Liver (tissue), 7 donors: ENCODE measurements at regions not wholly inside any gene's neighbourhood (a gene's known extent, or its start where the extent isn't known, plus 50 kb on each side); places are given as distances from the start of the nearest gene placed in this dataset.

Experiments
- DNase-seq: peaks from one replicate; pipeline ENCODE4 v3.0.0-alpha.2; 2017; ENCODE audit warnings: low spot score
- H3K27ac ChIP-seq, 2 donors: one replicate each; pipeline ENCODE4 v1.7.0; 2013; ENCODE audit warnings: inconsistent platforms in 2 of 2, low read length in 2 of 2, control low read depth in 1 of 2, low read depth in 1 of 2, mild to moderate bottlenecking in 1 of 2
- H3K27me3 ChIP-seq, 4 donors: one replicate each; pipeline versions ENCODE4 v1.6.1 to v1.7.0; 2013; ENCODE audit warnings: low read length in 3 of 4, inconsistent platforms in 1 of 4, mild to moderate bottlenecking in 1 of 4, moderate library complexity in 1 of 4; ENCODE audit not compliant: control insufficient read depth in 4 of 4, insufficient read depth in 4 of 4
- H3K36me3 ChIP-seq, 4 donors: one replicate each; pipeline versions ENCODE4 v1.6.1 to v1.7.0; 2013; ENCODE audit warnings: low read length in 3 of 4, mild to moderate bottlenecking in 3 of 4, low read depth in 1 of 4, moderate library complexity in 1 of 4; ENCODE audit not compliant: control insufficient read depth in 4 of 4, insufficient read depth in 3 of 4
- H3K4me1 ChIP-seq, 4 donors: one replicate each; pipeline versions ENCODE4 v1.6.1 to v1.7.0; 2013; ENCODE audit warnings: low read length in 3 of 4, mild to moderate bottlenecking in 3 of 4, moderate library complexity in 1 of 4; ENCODE audit not compliant: control insufficient read depth in 4 of 4, insufficient read depth in 4 of 4
- H3K4me3 ChIP-seq, 3 donors: one replicate each; pipeline versions ENCODE4 v1.6.1 to v1.7.0; 2013; ENCODE audit warnings: low read length in 3 of 3, control low read depth in 1 of 3, low read depth in 1 of 3, mild to moderate bottlenecking in 1 of 3
- H3K9ac ChIP-seq, 2 donors: one replicate each; pipeline ENCODE4 v1.7.0; 2013; ENCODE audit warnings: low read length in 2 of 2, mild to moderate bottlenecking in 2 of 2, moderate library complexity in 2 of 2, control low read depth in 1 of 2, low read depth in 1 of 2
- H3K9me3 ChIP-seq, 4 donors: one replicate each; pipeline versions ENCODE4 v1.6.1 to v1.7.0; 2013; ENCODE audit warnings: low read length in 3 of 4; ENCODE audit not compliant: control insufficient read depth in 4 of 4
- ATF3 ChIP-seq: IDR thresholded peaks from 2 replicates; pipeline ENCODE4 v1.6.1; 2016; ENCODE audit warnings: antibody characterized with exemption
- EGR1 ChIP-seq, 2 donors: IDR thresholded peaks; 2 replicates each; pipeline ENCODE4 v1.6.1; 2016 to 2018; ENCODE audit warnings: antibody characterized with exemption in 2 of 2, low read depth in 2 of 2
- FOXA1 ChIP-seq: IDR thresholded peaks from 2 replicates; pipeline ENCODE4 v1.6.1; 2016; ENCODE audit warnings: antibody characterized with exemption
- FOXA2 ChIP-seq: IDR thresholded peaks from 2 replicates; pipeline ENCODE4 v1.6.1; 2016; ENCODE audit warnings: antibody characterized with exemption
- GABPA ChIP-seq, 2 donors: IDR thresholded peaks in 1 of 2; conservative IDR thresholded peaks in 1 of 2; 2 replicates each; pipeline ENCODE4 v1.6.1; 2016; ENCODE audit warnings: antibody characterized with exemption in 2 of 2, mild to moderate bottlenecking in 1 of 2, moderate library complexity in 1 of 2
- HNF4A ChIP-seq, 2 donors: conservative IDR thresholded peaks; 2 replicates each; pipeline ENCODE4 v1.6.1; 2016; ENCODE audit warnings: antibody characterized with exemption in 2 of 2, mild to moderate bottlenecking in 2 of 2
- HNF4G ChIP-seq: IDR thresholded peaks from 2 replicates; pipeline ENCODE4 v1.6.1; 2016; ENCODE audit warnings: antibody characterized with exemption
- JUND ChIP-seq, 2 donors: IDR thresholded peaks; 2 replicates each; pipeline ENCODE4 v1.6.1; 2016; ENCODE audit warnings: antibody characterized with exemption in 2 of 2
- MAX ChIP-seq: IDR thresholded peaks from 2 replicates; pipeline ENCODE4 v1.6.1; 2016; ENCODE audit warnings: antibody characterized with exemption
- NR2F2 ChIP-seq: IDR thresholded peaks from 2 replicates; pipeline ENCODE4 v1.6.1; 2016; ENCODE audit warnings: antibody characterized with exemption
- RAD21 ChIP-seq, 2 donors: IDR thresholded peaks; 2 replicates each; pipeline ENCODE4 v1.6.1; 2016; ENCODE audit warnings: antibody characterized with exemption in 2 of 2, mild to moderate bottlenecking in 2 of 2
- REST ChIP-seq: IDR thresholded peaks from 2 replicates; pipeline ENCODE4 v1.6.1; 2016; ENCODE audit warnings: antibody characterized with exemption, mild to moderate bottlenecking
- RXRA ChIP-seq, 2 donors: IDR thresholded peaks; 2 replicates each; pipeline ENCODE4 v1.6.1; 2017 to 2018; ENCODE audit warnings: antibody characterized with exemption in 2 of 2, mild to moderate bottlenecking in 1 of 2
- SP1 ChIP-seq: IDR thresholded peaks from 2 replicates; pipeline ENCODE4 v1.6.1; 2018; ENCODE audit warnings: antibody characterized with exemption, mild to moderate bottlenecking
- TAF1 ChIP-seq: conservative IDR thresholded peaks from 2 replicates; pipeline ENCODE4 v1.6.1; 2016; ENCODE audit warnings: antibody characterized with exemption, mild to moderate bottlenecking
- YY1 ChIP-seq: IDR thresholded peaks from 2 replicates; pipeline ENCODE4 v1.6.1; 2016; ENCODE audit warnings: antibody characterized with exemption, mild to moderate bottlenecking
- WGBS: extraction: QIAGEN DNeasy Blood & Tissue Kit; methylation state at CpG from one replicate; pipeline ENCODE4 v1.1.7; 2013; 5-methylcytosine and 5-hydroxymethylcytosine counted together
- donor health status: healthy.
- donor health status: healthy.
- donor health status: healthy.
- donor health status: healthy.

GRCh38 chr1:191495040-191495439 is 663.2 kb upstream of the RGS18 start:
- Histone ChIP-seq H3K4me3 (no peak overlapping the region), H3K27me3 (no peaks in the 10 kb centered on the region), H3K4me1 (peaks cover 0 to 1% (median 0%) of the 10 kb centered on the region in 4 donors), H3K9me3 (no peaks in the 10 kb centered on the region), H3K36me3 (no peaks in the 10 kb centered on the region), H3K27ac (no peak overlapping the region), H3K9ac (no peak overlapping the region)
- WGBS: 66% methylated on average over 2 of the region's 2 CpGs
- no peak for TF ChIP-seq HNF4G
- no peak for DNase-seq

- peaks cover 0 to 1% (median 0%) of the 10 kb centered on the region in 4 donors for H3K4me1 ChIP-seq
- DNase-seq: no peak
- no peak overlapping the region for H3K27ac ChIP-seq
- H3K9me3 ChIP-seq: no peaks in the 10 kb centered on the region
- no peak for TF ChIP-seq RXRA (IDR thresholded peaks at IDR 0.05)
- no peak for TF ChIP-seq GABPA (IDR thresholded peaks at IDR 0.05 in 1 of 2, conservative IDR thresholded peaks at IDR 0.05 in 1 of 2)
- TF ChIP-seq EGR1 (IDR thresholded peaks at IDR 0.05; ENCODE audit: low read depth in 2 of 2): no peak
- no peak for TF ChIP-seq YY1
- TF ChIP-seq HNF4A (conservative IDR thresholded peaks at IDR 0.05): no peak
- no peak for TF ChIP-seq TAF1
- no peak for TF ChIP-seq SP1
- TF ChIP-seq FOXA2: no peak
- no peak for TF ChIP-seq MAX
- TF ChIP-seq NR2F2: no peak
- no peak for TF ChIP-seq JUND (IDR thresholded peaks at IDR 0.05)
- no peak for TF ChIP-seq REST
- H3K9ac ChIP-seq: no peak overlapping the region
- H3K27me3 ChIP-seq: no peaks in the 10 kb centered on the region
- H3K4me3 ChIP-seq: no peak overlapping the region
- H3K36me3 ChIP-seq: no peaks in the 10 kb centered on the region
These were observed 659.9 kb upstream of the RGS18 start for GRCh38 chr1:191498318-191498717.

- no peak for DNase-seq
These were observed 659.4 kb upstream of the RGS18 start for GRCh38 chr1:191498825-191499224.

More at GRCh38 chr1:191498825-191499224, 659.4 kb upstream of the RGS18 start:
- H3K9me3 ChIP-seq: no peaks in the 10 kb centered on the region
- 64% methylated on average over 3 of the region's 3 CpGs for WGBS
- no peak overlapping the region for H3K4me3 ChIP-seq
- H3K27ac ChIP-seq: no peak overlapping the region
- no peaks in the 10 kb centered on the region for H3K36me3 ChIP-seq
- TF ChIP-seq REST: no peak
- no peak for TF ChIP-seq FOXA1
- no peak for TF ChIP-seq ATF3
- TF ChIP-seq HNF4G: no peak
- TF ChIP-seq RAD21 (IDR thresholded peaks at IDR 0.05): no peak
- TF ChIP-seq EGR1 (IDR thresholded peaks at IDR 0.05; ENCODE audit: low read depth in 2 of 2): no peak
- H3K4me1 ChIP-seq: peaks cover 0 to 1% (median 0%) of the 10 kb centered on the region in 4 donors
- no peaks in the 10 kb centered on the region for H3K27me3 ChIP-seq
- no peak overlapping the region for H3K9ac ChIP-seq
